OCI-LY1 (cell line): ENCODE measurements at regions not wholly inside any gene's neighbourhood (a gene's known extent, or its start where the extent isn't known, plus 50 kb on each side); places are given as distances from the start of the nearest gene placed in this dataset.

Experiments
- H2AFZ ChIP-seq: fragments of 200-600 bp; sonication (generic), shearing (Covaris generic); 2 replicates; pipeline ENCODE4 v1.6.0; 2014; ENCODE audit warnings: antibody characterized with exemption, mild to moderate bottlenecking, low read length
- H3F3A ChIP-seq: fragments of 200-600 bp; sonication (generic), shearing (Covaris generic); 2 replicates; pipeline ENCODE4 v1.6.0; 2014; ENCODE audit warnings: mild to moderate bottlenecking, antibody characterized with exemption, low read length, moderate library complexity; ENCODE audit not compliant: insufficient read depth
- H3K27ac ChIP-seq: fragments of 200-600 bp; sonication (generic); 2 replicates; pipeline ENCODE4 v1.5.1; 2014; ENCODE audit warnings: low read length, mixed run types, mild to moderate bottlenecking, low read depth; ENCODE audit not compliant: poor library complexity, severe bottlenecking
- H3K27me3 ChIP-seq: fragments of 200-600 bp; sonication (generic); 2 replicates; pipeline ENCODE4 v1.6.0; 2014; ENCODE audit warnings: antibody characterized with exemption, mild to moderate bottlenecking, low read length, moderate library complexity; ENCODE audit not compliant: insufficient read depth
- H3K36me3 ChIP-seq: fragments of 200-600 bp; sonication (generic); 2 replicates; pipeline ENCODE4 v1.6.1; 2014; ENCODE audit warnings: mild to moderate bottlenecking, antibody characterized with exemption, low read length, moderate library complexity, mixed read lengths; ENCODE audit not compliant: insufficient read depth
- H3K4me1 ChIP-seq: fragments of 200-600 bp; sonication (generic); 2 replicates; pipeline ENCODE4 v1.5.1; 2014; ENCODE audit warnings: mild to moderate bottlenecking, low read length, moderate library complexity; ENCODE audit not compliant: insufficient read depth, severe bottlenecking
- H3K4me2 ChIP-seq: fragments of 200-600 bp; sonication (generic), shearing (Covaris generic); 2 replicates; pipeline ENCODE4 v1.6.1; 2014; ENCODE audit warnings: low read length
- H3K4me3 ChIP-seq: fragments of 200-600 bp; sonication (generic); 2 replicates; pipeline ENCODE4 v1.5.1; 2014; ENCODE audit warnings: low read length, low read depth, mild to moderate bottlenecking, mixed read lengths; ENCODE audit not compliant: poor library complexity, severe bottlenecking
- H3K79me2 ChIP-seq: fragments of 200-600 bp; shearing (Covaris generic); 2 replicates; pipeline ENCODE4 v1.6.1; 2016; ENCODE audit warnings: mixed run types, low read length, mixed read lengths; ENCODE audit not compliant: insufficient read depth
- H3K9ac ChIP-seq: fragments of 200-600 bp; sonication (generic), shearing (Covaris generic); 2 replicates; pipeline ENCODE4 v1.6.1; 2014; ENCODE audit warnings: mild to moderate bottlenecking, low read length, mixed read lengths
- H3K9me2 ChIP-seq: fragments of 200-600 bp; sonication (generic), shearing (Covaris generic); 2 replicates; pipeline ENCODE4 v1.6.1; 2014; ENCODE audit warnings: low read depth, mild to moderate bottlenecking, low read length, mixed read lengths
- H3K9me3 ChIP-seq: fragments of 200-600 bp; shearing (Covaris generic); 2 replicates; pipeline ENCODE4 v1.6.1; 2014; ENCODE audit warnings: low read length, mixed read lengths
- H4K20me1 ChIP-seq: fragments of 200-600 bp; sonication (generic), shearing (Covaris generic); 2 replicates; pipeline ENCODE4 v1.6.0; 2016; ENCODE audit warnings: mild to moderate bottlenecking, low read length; ENCODE audit not compliant: insufficient read depth
- EZH2 ChIP-seq: fragments of 200-600 bp; sonication (generic), shearing (Covaris generic); IDR thresholded peaks from 2 replicates; pipeline ENCODE4 v1.8.0; 2017; ENCODE audit warnings: borderline replicate concordance, mixed run types, mild to moderate bottlenecking, antibody characterized with exemption, low read length, moderate library complexity, mixed read lengths
- TF ChIP-seq, protein P1 (sequence below): fragments of 200-600 bp; sonication (generic), shearing (Covaris generic); IDR thresholded peaks from 2 replicates; pipeline ENCODE4 v1.5.1; 2017; ENCODE audit warnings: mild to moderate bottlenecking, antibody characterized with exemption, low read length, moderate library complexity, mixed read lengths

DNA sequence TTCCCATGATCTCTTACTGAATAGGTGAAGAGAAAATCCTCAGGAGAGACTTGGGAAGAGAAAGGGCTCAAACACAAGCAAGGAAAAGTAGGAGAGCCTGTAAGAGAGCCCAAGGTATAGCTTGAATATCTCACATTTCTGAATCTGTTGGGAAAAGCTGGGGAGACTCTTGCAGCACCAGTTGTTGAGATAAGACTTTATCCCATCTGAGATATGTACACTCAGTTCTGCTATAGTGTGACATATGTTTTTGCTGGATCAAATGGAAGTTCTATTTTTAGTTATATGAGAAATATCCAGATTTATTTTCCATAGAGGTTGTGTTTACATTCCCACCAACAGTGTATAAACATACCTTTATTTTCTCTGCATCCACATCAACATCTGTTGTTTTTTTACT lies 246.1 kb downstream of the NDFIP2 start:
- no peak overlapping the region for H3K9ac ChIP-seq
- no peak overlapping the region for H2AFZ ChIP-seq
- no peak overlapping the region for H3K4me3 ChIP-seq
- H3K79me2 ChIP-seq, result no peaks in the 10 kb centered on the region
- H3K36me3 ChIP-seq, result no peaks in the 10 kb centered on the region
- no peak for TF ChIP-seq EZH2
- TF ChIP-seq, protein P1, sequence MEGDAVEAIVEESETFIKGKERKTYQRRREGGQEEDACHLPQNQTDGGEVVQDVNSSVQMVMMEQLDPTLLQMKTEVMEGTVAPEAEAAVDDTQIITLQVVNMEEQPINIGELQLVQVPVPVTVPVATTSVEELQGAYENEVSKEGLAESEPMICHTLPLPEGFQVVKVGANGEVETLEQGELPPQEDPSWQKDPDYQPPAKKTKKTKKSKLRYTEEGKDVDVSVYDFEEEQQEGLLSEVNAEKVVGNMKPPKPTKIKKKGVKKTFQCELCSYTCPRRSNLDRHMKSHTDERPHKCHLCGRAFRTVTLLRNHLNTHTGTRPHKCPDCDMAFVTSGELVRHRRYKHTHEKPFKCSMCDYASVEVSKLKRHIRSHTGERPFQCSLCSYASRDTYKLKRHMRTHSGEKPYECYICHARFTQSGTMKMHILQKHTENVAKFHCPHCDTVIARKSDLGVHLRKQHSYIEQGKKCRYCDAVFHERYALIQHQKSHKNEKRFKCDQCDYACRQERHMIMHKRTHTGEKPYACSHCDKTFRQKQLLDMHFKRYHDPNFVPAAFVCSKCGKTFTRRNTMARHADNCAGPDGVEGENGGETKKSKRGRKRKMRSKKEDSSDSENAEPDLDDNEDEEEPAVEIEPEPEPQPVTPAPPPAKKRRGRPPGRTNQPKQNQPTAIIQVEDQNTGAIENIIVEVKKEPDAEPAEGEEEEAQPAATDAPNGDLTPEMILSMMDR, result no peak
- no peaks in the 10 kb centered on the region for H3K4me1 ChIP-seq
- no peaks in the 10 kb centered on the region for H3F3A ChIP-seq
- H4K20me1 ChIP-seq, result no peaks in the 10 kb centered on the region
- H3K4me2 ChIP-seq, result no peak overlapping the region
- H3K27ac ChIP-seq, result no peak overlapping the region
- H3K27me3 ChIP-seq, result no peaks in the 10 kb centered on the region
- no peaks in the 10 kb centered on the region for H3K9me2 ChIP-seq
- H3K9me3 ChIP-seq, result no peaks in the 10 kb centered on the region

DNA sequence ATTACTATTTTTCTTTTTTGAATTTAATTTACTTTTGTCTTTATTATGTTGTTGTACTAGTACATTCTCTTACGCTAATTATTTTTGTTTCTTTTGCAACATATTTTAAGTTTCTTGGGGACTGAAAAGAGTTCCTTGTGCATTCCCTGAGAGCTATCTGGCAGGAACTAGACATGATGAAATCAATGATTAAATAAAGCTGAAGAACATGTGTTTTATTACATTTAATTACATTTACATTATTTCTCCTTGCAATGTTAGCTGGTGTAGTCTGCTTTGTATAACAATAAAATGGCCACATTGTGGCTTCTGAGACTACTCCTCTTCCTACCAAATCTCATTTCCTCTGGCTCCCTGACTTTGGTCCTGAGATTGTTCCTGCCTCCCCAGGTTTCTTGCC lies 244.9 kb downstream of the NDFIP2 start:
- Histone ChIP-seq H3K9me3 (no peaks in the 10 kb centered on the region), H3F3A (no peaks in the 10 kb centered on the region), H3K9ac (no peak overlapping the region), H3K4me1 (no peaks in the 10 kb centered on the region), H3K79me2 (no peaks in the 10 kb centered on the region), H3K9me2 (no peaks in the 10 kb centered on the region), H2AFZ (no peak overlapping the region), H3K4me2 (no peak overlapping the region), H3K36me3 (no peaks in the 10 kb centered on the region), H3K27ac (no peak overlapping the region), H3K27me3 (no peaks in the 10 kb centered on the region), H4K20me1 (no peaks in the 10 kb centered on the region), H3K4me3 (no peak overlapping the region)
- TF ChIP-seq, protein P1, result no peak
- TF ChIP-seq EZH2, result no peak

DNA sequence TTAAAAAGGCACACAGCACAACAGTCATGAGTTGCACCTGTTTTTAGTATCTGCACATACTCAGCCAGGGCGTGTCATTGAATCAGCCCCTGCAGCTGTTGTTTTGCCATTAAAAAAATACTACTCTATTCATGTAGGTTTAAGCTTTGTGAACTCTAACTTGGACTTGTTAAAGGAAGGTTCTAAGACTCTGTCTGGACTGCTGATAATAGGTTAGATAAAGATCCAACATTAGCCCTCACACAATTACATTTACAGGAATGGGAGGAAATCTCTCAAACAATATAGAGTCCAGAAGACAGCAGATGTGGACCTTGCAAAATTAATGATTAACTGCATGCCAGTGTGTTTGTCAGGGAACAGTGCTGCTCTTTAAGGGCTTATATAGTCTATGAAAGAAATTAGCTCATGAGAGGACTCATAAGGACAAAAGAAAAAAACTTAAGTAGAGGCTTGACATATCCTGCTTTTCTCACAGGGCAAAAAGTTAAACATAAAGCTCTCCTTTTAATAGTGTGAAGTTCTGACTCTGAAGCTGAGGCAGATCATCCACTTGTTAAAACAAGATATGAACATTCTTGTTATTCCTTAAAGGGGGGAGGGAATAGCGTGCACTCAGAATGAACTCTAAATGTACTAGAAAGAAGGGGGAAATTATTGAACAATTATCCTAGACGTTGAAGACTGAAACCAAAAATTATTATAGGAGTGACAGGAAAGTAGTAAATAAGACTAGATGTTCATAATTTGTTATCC lies 243.6 kb downstream of the NDFIP2 start:
- H3K9me3 ChIP-seq, result no peaks in the 10 kb centered on the region
- no peaks in the 10 kb centered on the region for H3K4me1 ChIP-seq
- no peaks in the 10 kb centered on the region for H3K9me2 ChIP-seq
- no peaks in the 10 kb centered on the region for H3F3A ChIP-seq
- TF ChIP-seq, protein P1, result no peak
- no peak for TF ChIP-seq EZH2
- H3K4me2 ChIP-seq, result no peak overlapping the region
- no peaks in the 10 kb centered on the region for H3K27me3 ChIP-seq
- H3K27ac ChIP-seq, result no peak overlapping the region
- no peak overlapping the region for H2AFZ ChIP-seq
- H3K4me3 ChIP-seq, result no peak overlapping the region
- no peaks in the 10 kb centered on the region for H4K20me1 ChIP-seq
- no peaks in the 10 kb centered on the region for H3K36me3 ChIP-seq
- no peak overlapping the region for H3K9ac ChIP-seq
- H3K79me2 ChIP-seq, result no peaks in the 10 kb centered on the region
